ENCODE measurements at regions not wholly inside any gene's neighbourhood (a gene's known extent, or its start where the extent isn't known, plus 50 kb on each side); places are given as distances from the start of the nearest gene placed in this dataset.

DNA sequence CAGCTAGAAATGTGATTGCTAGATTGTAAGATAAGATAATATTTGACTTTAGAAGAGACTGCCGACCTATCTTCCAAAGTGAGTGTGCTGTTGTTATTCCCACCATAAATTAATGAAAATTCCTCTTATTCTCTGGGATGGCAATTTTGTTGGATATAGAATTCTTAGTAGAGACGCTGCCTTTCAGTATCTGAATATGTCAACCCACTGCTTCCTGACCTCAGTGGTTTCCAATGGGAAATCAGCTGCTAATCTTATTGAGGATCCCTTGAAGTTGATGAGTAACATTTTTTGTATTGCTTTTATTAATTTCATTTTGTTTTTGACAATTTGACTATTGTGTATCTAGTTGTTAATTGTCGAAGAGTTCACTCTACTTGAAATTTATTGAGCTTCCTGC is 313.0 kb downstream of the BMP2 start:
- DNase-seq (ENCODE audit: low spot score), result no peak

DNA sequence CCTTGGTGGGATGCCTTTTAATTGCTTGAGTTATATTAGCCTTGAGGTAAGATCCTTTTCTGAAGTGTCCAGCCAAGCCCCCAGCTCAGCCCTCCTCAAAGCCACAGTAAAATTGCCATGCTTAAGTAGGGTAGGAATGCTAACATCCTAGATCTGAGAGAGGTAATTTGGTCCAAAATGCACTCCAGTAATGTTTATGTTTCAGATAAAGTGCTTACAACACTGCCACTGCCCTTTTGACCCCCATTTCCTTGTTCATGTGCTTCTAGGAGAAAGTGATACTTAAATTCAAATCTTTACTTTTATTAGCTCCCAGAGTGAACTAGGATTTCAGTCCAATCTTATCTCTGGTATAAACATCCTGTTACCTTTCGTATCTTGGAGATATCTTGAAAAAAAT is 318.0 kb downstream of the BMP2 start:
- DNase-seq (ENCODE audit: low spot score), result no peak

DNA sequence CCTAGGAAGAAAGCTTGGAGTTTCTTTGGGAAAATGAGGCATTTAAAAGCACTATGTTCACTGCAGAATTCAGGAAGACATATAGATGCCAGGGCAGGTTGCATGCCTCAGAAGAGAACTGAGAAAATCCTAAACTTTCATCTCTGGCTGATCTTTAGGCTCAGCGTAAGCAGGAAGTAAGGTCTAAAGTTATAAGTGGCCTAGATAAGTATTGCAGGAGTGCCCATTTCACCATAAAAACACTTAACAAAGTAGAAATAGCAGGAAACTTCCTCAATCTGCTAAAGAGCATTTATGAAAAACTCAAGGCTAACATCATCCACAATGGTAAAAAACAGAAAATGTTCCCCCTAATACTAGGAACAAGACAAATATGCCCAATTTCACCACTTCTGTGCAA is 320.3 kb downstream of the BMP2 start:
- DNase-seq (ENCODE audit: low spot score), result no peak

DNA sequence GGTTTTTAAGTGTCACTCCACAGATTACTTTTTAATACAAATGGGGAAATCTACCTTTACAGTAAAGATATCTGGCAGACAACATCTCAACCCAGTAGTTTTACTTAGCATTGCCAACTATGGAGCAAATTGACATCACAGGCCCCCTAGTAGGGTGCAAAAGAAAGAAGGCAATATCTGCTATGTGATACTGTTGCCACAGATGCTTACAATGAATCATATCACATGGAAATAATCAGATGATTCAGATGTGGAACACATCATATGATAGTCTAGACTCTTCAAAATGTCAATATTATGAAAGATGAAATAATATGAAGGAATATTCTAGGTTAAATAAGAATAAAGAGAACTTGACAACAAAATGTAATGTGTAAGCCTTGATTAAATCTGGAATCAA is 322.5 kb downstream of the BMP2 start:
- no peak for DNase-seq (ENCODE audit: low spot score)

DNA sequence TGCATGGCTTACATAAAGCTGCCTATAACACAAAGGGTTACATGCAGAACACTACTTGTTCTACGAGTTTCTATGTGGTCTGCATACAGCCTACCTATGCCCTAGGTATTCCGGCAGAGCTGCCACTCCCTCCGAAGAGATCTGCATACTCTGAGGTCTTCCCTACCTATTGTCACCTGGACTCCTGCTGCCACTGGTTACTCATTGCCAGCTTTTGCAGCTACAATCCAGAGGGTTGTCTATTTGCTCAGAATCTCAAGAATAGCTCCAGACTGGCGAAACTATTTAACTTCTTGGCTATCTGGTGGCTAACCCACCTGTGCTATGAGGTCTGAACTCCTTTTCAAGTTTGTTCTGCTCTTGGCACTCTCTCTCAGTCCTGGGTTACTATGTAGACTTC is 323.3 kb downstream of the BMP2 start:
- no peak for DNase-seq (ENCODE audit: low spot score)

DNA sequence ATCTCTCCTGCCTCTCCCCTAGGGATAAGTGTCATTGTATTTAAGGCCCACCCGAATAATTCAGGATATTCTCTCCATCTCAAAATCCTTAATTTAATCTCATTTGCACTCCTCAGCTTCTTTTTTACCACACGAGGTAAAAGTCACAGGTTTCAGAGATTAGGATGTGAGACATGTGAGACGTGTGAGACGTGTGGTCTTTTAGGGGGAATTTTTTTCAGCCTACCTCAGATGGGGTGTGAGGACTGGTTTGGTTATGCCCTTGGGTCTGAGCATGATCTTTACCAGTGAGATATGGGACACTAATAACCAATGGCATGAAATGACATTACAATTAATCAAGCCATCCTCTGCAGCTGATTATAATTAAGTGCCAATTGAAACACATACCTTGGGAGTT is 324.2 kb downstream of the BMP2 start:
- DNase-seq (ENCODE audit: low spot score), result no peak

DNA sequence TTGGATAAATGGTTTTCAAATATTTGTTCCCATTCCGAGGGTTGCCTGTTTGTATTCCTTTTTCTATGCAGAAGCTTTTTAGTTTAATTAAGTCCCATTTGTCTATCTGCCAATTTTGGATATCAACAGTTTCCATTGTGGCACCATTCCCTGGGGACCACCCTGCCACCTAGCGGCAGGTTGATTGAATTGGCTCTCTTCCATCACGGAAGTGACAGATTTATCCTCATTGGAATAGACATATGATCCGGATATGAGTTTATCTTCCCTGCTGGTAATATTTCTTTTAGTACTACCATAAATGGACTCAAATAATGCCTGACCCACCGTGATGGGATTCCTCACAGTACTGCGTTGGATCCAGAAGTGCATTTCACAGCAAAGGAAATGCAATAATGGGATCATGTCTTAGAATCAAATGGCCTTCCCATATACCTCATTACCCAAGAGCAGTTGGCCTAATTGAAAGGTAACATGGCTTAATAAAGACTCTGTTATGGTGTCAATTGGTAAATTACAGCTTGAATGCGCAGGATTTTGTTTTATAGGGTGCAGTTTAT is 327.0 kb downstream of the BMP2 start:
- DNase-seq (ENCODE audit: low spot score), result no peak

DNA sequence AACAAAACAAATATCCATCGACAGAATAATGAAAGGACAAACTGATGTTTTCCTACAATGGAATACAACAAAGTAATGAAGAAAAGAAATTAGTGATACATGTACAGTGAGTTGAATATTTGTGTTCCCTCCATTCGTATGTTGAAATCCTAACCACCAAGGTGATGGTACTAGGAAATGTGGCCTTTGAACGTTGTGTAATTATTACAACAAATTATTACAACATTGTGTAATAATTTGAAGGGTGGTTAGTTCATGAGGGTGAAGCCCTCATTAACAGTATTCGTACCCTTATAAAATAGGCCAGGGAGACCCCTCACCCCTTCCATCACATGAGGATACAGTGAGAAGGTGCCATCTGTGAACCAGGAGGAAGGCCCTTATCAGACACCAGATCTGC is 339.4 kb downstream of the BMP2 start:
- no peak for DNase-seq (ENCODE audit: low spot score)

DNA sequence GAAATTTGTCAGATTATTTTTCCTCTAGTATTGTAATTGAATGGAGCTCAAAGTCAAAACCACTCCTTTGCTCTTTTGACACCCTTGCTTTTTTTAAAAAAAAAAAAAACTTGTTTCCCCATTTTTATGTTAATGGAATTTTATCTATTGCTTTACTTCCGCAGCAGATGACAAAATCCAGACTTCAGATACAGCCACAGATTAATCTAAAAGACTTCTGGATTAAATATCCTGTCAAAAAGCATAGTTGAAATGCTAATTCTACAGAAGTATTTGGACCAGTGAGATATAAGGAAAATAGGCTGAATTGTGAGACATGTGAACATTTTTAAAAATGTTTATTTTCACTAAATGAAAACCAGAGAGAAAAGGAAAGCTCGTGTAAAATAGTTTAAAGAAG is 341.4 kb downstream of the BMP2 start:
- DNase-seq (ENCODE audit: low spot score), result no peak

DNA sequence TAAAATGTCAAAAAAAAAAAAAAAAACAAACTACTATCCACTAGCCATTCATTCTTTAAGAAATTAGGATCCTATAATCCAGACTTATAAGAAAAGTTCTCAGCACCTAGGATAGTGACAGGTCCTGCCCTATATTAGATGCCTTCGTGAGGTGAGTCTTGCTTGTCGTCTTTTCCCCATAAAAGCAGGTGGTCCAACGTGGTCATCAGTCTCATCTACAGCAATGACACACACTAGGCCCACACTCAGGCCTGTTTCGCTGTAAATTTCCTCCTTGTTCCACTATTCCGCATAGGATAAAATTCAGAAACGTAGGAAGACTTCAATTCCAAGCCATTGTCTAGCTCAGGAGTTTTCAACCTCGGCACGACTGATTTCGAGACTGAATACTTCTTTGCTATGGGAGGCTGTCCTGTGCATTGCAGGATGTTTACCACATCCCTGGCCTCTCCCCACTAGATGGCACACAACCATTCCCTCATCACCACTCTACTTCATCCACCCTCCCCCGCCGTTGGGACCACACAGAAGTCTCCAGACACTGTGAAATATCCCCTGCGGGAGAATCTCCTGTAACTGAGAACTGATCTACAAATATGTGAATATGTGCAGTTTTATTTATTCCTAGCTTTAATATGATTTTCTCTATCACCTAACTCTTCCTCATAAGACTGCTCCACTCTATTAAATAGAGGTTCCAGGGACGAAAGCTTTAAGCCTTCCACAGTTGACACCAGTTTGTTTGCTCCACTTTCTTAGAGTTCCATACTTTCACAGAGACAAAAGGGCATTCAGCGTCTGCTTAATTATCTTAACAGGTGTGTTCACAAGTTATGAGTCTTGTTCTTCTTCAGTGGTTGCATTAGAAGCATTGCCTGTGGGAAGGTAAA is 346.3 kb downstream of the BMP2 start:
- no peak for DNase-seq (ENCODE audit: low spot score)

DNA sequence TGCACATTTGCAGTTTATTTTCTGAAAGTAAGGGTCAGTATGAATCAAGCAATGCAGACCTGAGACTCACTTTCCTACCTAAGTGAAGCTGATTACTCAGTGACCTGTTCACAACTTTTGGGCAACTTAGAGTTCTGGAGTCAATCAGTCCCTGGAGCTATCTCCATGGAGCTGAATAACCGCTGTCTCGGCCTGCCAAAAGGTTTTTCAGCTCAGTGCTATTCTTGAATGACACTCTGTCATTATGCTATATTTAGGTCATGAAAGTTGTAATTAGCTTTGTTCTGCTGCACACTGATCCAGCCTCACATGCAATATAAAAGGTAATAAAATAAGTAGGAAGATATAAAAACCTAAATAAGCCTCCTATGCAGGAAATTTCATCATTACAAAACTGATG is 356.0 kb downstream of the BMP2 start:
- no peak for DNase-seq (ENCODE audit: low spot score)

DNA sequence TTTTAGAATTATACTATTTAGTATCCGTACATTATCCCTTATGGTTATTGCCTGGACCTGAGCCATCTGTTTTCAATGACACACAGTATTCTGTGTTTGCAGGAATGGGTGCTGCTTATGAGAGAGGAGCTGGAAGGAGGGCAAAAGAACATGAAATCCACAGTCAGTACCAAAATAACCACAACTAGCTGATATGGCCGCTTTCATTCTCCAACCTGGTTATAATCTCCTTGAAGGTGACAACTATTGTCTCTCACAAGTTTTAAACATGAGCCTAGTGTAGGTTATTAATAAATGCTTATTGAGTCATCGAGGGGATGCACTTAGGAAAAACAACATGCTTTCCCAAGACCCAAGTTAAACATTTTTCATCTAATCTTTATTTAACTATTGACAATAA is 356.6 kb downstream of the BMP2 start:
- no peak for DNase-seq (ENCODE audit: low spot score)

DNA sequence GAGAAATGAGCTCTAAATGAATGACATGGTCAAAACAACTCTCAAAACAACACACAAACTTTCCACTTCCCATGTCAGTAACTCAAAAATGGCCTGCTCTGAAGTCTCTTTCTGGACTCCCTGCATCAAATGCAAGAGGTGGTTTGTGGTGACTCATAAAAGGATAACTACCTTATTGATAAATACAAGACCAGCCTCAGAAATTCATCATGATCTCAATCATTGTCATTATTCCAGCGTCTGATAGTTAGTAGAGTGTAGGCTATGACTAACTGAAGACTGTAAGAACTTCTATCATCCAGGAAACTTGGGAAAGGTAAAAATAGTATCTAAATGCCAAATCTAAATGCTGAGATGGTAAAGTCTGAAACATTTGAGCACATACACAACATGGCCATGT is 369.4 kb downstream of the BMP2 start:
- DNase-seq (ENCODE audit: low spot score), result no peak

DNA sequence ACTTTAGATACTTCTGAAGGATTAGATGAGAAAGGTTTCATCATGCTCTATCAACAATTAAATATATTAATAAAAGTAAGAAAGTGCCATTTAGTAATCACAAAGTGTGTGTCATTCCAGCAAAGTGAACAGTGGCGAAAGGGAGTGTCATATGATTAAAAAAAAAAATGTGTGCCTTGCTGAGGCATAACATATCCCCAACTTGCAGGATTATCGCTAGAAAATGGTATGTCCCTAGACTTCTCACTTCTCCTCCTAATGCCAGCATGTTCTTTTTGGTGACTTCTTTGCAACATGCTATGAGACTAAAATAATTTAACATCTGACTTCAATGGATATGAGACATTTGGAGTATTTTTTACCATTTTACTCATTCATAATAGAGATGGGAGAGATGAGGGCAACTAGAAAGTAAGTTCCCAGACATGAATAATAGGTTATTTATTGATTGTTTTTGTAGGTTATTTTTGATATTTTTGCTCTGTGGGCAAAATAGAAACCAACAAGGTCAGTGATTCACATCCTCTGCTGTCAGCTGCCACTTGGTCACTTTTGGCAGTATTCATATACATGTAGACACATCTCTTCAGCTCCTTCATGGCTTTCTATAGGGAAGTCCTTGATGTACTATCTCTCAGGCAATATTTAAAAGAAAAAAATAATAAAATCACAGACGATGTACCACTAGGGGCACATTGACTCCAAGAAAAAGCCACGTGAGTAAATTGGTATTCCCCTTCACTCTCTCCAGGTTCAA is 370.1 kb downstream of the BMP2 start:
- no peak for DNase-seq (ENCODE audit: low spot score)

DNA sequence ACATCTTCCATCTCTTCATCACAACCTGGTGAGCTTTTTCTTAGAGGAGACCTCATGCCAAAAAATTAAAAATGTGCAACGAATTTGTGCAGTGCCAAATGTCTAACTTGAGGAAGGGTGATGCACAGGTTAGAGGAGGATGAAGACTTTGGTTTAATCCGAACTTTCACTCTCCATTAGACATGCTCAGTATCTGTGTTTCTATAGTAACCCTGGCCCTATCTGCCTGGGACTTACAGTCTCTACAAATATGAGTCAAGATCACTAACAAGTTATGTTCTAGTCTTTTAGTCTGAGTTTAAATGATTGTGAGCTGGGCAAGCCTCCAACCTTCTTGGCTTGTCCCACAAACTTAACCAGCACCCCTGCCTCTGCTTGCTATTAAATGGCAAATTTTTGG is 377.0 kb downstream of the BMP2 start:
- no peak for DNase-seq (ENCODE audit: low spot score)

DNA sequence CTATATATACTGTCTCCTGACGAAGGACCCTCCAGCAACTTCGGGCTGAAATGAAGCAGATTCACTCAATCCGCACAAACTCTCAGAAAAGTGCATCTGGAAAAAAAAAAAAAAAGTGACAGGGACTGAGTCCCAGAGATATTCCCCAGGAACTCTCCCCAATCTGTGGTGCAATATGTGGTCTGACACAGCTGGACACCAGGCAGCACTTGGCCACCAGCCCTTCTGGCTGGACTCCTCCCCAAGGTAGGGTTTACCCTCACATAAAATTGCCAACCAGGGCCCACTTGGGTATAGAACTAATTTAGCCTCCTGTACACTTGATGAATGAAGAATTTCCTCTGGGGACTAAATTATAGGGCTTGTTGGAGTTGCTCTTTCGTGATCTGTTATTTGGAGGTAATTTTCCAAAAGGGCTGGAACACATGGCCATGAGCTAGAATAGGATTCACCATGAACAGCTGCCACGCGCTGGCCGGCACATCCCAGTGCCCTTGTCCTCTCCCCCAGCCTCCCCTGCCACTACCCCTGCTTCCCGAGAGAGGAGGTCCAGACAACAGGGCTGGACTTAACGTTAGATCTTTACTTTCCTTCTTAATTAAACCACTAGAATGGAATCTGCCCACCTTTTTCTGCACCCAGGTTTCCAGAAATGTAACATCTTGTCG is 379.2 kb downstream of the BMP2 start:
- DNase-seq (ENCODE audit: low spot score), result no peak

DNA sequence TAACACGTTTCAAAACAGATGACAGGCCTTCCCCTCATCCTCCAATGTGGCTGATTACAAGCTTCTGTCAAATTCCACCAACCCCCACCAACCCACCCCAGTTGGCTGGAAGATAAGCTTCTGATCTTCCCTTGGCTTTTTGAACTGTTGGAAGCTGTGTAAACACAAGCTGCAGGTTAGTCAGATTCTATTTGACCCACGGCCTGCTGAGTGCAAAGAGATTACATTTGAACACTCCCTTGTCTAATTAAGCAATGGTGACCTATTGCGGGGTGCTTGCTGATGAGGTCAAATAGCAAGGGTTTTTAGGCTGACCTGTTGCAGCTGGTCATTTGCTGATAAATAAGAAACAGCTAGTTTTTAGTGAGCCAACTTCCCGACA is 379.7 kb downstream of the BMP2 start:
- no peak for DNase-seq (ENCODE audit: low spot score)

DNA sequence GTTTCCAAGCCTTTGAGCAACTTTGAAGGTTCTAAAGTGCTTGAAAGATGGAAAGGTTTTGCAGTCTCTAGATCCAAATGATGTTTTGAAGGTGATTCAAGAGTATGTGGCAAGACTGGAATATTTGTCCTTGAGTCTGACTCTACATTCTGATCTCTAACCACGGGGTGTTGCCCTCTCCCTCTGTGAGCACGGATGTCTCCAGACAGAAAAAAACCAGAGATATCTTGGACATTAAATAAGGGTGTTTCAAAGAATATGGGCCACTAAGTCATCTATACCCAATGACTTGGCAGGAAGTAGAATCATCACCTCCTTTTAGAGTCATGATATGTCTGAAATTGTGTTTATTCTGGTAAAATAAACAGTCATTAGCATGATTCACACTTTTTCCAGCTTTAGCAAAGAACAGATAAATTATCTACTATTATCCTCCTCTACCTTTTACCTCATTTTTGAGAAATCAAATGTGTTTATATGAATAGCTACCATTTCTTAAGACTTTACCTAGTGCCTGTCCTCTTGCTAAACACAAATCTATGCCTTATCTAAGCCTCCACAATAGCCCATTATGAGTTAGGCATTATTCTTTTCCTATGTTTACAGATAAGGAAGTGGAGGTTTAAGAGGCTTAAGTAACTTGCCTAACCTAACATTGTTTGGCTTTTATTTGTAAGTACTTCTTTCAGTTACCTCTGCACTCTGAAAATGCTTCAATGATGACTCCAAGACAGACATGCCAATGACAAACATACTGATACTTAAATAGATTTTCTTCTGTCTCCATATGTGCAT is 384.4 kb downstream of the BMP2 start:
- DNase-seq (ENCODE audit: low spot score), result no peak

DNA sequence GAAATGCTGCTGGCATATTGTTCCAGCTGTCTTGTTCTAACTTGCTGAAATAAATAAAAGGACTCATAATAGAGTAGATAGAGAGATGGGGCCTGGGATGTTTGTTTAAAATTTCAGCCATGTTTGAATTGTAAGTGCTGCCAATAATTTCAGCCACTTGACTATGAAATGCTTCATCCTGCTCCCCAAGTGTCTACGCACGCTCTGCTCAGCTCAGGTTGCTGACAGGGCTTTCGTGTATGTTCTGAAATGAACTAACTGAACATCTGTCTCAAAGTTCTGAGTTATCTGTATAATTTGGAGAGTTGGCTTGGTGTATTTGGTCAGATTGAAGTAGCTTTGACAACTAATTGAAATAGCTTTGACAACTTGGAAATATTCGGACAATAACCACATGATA is 387.8 kb downstream of the BMP2 start:
- no peak for DNase-seq (ENCODE audit: low spot score)

DNA sequence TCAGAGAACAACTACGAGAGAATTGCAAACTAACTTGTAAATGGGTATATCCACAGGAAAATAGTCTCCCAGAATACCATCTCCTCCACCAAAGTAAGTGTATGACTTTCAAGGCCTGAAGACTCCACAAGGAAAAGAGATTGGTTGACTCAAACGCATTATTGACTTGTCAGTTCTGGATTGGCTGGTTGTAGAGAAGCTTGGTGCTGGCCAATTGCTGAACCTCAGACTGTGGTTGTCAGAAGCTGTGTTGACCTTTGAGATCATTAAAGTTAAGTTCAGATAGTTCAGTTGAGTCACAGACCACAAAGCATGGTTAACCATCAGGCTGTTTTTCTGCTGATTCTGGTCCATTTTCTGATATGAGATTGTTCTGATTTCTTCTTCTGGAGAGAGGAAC is 388.3 kb downstream of the BMP2 start:
- no peak for DNase-seq (ENCODE audit: low spot score)

DNA sequence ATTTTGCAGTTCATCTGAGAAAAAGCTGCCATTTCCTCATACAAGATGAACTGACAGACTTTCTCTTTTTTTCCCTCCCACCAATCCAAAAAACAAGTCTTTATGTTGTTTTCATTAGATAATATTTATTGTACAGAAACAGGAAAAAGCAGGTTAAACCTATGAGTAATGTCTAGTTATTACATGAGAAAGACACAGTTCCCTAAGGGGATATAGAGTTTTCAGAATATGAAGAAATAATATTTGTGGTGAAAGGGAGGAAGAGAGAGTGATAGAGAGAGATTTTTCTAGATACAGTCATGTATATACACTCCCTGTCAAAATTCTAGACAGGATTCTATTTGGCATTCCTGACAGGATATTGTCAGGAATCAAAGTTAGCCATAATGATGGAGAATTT is 392.4 kb downstream of the BMP2 start:
- no peak for DNase-seq (ENCODE audit: low spot score)

DNA sequence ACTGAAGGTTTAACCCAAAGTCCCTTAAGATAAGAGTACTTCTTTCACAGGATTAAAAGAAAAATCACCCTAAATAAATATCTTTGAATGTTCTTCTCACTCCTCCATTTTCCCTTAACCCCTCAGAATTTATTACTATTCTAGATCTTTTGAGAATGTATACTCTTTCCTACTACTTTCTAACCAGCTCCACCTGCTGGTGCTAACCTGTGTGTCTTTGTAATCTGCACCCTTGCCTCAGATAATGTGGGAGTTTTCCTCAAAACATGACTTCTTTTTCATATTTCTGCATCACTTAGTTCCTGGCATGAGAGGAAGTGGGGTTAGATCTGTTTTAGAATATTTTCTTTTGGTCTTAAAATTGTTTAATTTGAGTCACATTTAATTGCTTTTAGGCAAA is 394.2 kb downstream of the BMP2 start:
- no peak for DNase-seq (ENCODE audit: low spot score)
